GM18499 (cell line): ENCODE measurements at regions not wholly inside any gene's neighbourhood (a gene's known extent, or its start where the extent isn't known, plus 50 kb on each side); places are given as distances from the start of the nearest gene placed in this dataset.

Source experiments
- ATAC-seq: cut with Tn5 transposase; IDR thresholded peaks from one replicate; pipeline ENCODE4 v1.9.1; 2021; ENCODE audit warnings: moderate number of reproducible peaks; ENCODE audit not compliant: insufficient read depth, unreplicated experiment

GRCh38 chr2:136251197-136251884, 133.4 kb upstream of the CXCR4 start:
- ATAC-seq: no peak

GRCh38 chr2:136250131-136250530, 132.2 kb upstream of the CXCR4 start:
- no peak for ATAC-seq

- ATAC-seq: no peak
Observed at GRCh38 chr2:136248907-136249306, 131.0 kb upstream of the CXCR4 start.

- ATAC-seq: no peak
Observed at GRCh38 chr2:136248242-136248641, 130.3 kb upstream of the CXCR4 start.

- ATAC-seq: no peak
Observed at GRCh38 chr2:136247204-136247950, 129.4 kb upstream of the CXCR4 start.

- peak; percentile 76 for ATAC-seq
Observed at GRCh38 chr2:136246086-136246669, 128.2 kb upstream of the CXCR4 start.

- no peak for ATAC-seq
Observed at GRCh38 chr2:136245211-136245610, 127.3 kb upstream of the CXCR4 start.

- no peak for ATAC-seq
Observed at GRCh38 chr2:136244536-136244885, 126.6 kb upstream of the CXCR4 start.

- ATAC-seq: no peak
Observed at GRCh38 chr2:136243638-136244535, 125.9 kb upstream of the CXCR4 start.

GRCh38 chr2:136242687-136243277, 124.8 kb upstream of the CXCR4 start:
- ATAC-seq: no peak

- no peak for ATAC-seq
Observed at GRCh38 chr2:136242100-136242499, 124.2 kb upstream of the CXCR4 start.

- no peak for ATAC-seq
Observed at GRCh38 chr2:136239079-136239685, 121.2 kb upstream of the CXCR4 start.

- peak; percentile 85 for ATAC-seq
Observed at GRCh38 chr2:136238286-136239078, 120.5 kb upstream of the CXCR4 start.

- no peak for ATAC-seq
Observed at GRCh38 chr2:136236019-136236418, 118.1 kb upstream of the CXCR4 start.

GRCh38 chr2:136235546-136235945, 117.6 kb upstream of the CXCR4 start:
- no peak for ATAC-seq

GRCh38 chr2:136234261-136234660, 116.3 kb upstream of the CXCR4 start:
- no peak for ATAC-seq

GRCh38 chr2:136233298-136233697, 115.3 kb upstream of the CXCR4 start:
- no peak for ATAC-seq

- ATAC-seq: no peak
Observed at GRCh38 chr2:136232456-136233172, 114.7 kb upstream of the CXCR4 start.
